Superior temporal gyrus (tissue), 1 donor: ENCODE measurements at regions not wholly inside any gene's neighbourhood (a gene's known extent, or its start where the extent isn't known, plus 50 kb on each side); places are given as distances from the start of the nearest gene placed in this dataset.

Experiments
- DNase-seq: peaks from one replicate; pipeline ENCODE4 v3.0.0-alpha.2; 2016; ENCODE audit errors: extremely low spot score

DNA sequence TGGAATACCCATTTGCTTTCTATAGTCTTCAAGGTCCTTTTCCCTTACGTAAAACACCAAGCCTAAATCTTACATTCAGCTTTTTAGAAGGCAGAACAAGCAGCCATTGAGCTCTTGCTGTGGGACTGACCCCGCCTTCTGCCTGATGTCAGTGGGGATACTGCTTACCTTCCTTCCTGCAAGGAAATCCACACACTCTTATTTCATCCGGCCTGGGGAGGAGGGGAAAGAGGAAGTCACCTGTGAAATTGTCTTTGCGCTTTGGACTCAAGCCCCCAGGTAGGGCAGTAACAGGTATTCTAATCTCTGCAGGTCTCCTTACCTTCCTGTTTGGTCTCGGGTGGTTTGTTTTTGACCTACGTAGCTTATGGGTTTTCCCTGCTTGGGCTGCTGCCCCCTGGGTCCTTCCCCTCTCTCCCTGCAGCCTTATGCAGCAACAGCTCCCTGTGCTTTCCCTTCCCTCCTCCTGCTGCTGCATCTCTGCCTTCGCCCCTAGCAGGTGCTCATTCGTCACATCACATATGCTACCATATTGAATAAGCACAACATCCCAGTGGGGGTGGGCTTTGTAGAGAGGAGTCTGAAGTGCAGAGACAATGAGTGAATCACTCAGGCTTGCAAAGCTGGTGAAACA is 402.5 kb upstream of the TRIB2 start:
- no peak for DNase-seq

DNA sequence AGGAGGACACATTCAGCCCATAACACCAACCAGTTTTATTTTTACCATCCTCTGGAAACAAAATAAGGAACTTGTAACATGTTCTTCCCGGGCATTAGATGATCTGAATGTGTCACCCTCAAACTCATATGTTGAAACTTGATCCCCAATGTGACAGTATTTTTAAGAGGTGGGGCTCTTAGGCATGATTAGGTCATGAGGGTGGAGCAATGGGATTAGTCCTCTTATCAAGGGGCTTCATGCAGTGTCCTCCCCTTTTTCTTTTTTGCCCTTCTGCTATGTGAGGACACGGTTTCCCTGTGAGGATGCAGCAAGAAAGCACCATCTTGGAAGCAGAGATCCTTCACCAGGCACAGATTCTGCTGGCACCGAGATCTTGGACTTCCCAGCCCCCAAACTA is 401.5 kb upstream of the TRIB2 start:
- DNase-seq = no peak

DNA sequence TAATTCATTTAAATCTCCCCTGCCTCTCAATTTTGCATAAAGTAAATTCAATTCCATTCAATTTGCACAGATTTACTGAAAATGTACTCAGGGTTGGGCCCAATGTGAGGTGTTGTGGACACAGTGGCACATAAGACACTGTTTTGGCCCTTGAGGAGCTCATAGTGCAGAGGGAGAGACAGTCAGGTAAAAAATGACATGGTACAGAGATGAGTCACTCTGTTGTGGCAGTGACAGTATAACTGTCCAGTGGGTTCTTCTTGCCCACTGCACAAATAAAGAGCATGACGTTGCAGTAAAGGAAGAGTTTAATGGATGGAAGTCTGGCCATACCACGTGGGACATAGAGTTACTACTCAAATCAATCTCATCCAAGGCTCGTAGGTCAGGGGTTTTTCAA is 400.3 kb upstream of the TRIB2 start:
- no peak for DNase-seq

DNA sequence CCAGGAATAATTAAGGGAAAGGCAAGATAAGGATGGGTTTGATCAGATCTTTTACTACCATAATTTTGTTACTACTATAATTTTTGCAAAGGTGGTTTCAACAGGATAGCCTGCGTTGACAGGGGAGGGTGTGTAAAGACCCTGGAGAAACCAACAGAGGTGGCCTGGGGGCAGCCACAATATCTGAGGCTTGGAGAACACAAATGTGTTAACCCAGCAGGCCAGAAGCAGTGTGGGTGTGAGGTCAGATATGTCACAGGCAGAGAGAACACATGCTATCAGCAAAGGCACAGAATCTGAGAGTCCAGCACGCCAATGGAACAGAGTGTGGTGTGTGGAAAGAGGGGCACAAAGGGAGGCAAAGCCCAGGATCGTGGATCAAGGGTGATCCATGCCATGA is 399.4 kb upstream of the TRIB2 start:
- no peak for DNase-seq

DNA sequence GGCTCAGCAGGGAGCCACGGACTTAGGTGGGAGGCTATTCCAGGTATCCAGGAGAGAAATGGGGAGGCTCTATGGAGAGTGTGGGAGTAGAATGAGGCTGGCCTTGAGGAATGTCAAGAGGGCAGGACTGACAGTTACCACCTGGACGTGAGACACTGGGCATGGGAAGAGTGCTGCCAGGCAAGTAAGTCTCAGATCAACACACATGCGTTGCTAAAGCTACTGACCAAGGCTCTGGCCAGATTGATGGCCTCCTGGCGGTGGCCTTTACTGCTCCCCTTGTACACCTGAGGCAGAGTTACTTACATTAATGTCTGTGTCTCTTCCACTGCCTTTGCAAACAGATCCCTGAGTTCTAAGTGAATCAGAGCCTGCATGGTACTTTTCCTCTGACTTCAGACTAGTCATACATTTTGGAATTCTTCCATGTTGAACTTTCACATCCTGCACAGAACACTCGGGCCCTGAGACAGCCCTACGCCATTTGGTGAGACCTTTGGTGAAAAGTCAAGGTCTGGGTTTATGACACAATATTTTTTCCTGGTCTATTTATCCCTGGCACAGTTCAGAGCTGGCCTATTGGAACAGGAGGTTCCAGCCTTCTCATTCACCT is 398.8 kb upstream of the TRIB2 start:
- peak; percentile 16 for DNase-seq

DNA sequence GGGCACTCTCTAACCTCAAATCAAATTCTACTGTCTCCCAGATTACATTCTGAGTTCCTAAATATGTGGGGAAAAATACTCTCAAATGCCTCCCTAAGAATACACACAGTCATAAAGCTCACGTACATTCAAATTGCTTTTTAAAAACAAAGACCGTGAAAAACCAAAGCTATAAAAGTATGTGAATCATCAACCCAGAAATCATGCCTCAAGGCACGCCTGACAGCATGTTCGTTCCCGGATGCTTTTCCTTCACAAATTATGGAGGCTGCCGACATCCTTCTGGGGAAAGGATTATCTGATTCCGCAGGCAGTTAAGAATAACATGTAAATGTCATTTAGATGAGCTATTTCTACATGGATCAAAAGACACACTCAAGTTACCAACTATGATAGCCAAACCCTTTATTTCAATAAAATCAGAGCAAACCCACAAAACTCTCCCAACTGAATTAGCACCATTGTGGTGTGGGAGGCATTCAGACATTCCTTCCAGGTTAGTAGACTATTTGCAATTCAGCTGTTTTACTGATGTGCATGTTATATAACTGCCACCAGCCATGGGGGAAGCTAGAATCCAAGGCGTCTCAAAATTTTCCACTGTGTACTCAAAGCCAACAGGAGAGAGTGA is 398.2 kb upstream of the TRIB2 start:
- DNase-seq = peak; percentile 76

DNA sequence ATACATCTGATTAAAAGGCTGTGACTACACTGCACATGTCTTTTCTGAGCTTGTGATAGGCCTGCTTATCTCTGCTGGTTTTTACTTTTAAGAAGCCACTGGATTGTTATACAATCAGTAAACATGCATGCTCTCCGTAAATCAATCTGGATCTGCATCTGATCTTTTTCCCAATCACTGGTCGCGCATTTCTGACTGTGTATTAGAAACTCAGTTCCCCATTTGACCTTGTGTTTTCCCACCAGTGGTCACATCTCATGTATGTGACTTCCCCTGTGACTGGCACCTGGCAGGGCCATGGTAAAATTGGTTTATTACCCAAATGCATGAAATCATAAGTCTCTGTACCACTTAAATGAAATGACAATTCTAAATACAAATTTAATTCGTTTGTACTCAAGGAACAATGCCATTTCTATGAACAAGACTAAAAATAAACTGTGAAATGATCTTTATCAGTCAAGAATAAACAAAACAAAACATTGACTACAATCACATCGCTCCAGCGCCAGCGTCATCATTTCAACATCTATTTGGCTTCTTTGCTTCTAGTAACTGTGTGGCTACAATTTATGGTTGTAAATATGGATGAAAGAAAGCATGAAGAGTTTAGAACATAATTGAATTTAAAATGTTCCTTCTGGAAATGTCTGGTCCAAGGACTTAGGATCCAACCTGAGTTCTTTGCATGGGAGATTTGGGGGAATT is 396.6 kb upstream of the TRIB2 start:
- peak; percentile 11 for DNase-seq

DNA sequence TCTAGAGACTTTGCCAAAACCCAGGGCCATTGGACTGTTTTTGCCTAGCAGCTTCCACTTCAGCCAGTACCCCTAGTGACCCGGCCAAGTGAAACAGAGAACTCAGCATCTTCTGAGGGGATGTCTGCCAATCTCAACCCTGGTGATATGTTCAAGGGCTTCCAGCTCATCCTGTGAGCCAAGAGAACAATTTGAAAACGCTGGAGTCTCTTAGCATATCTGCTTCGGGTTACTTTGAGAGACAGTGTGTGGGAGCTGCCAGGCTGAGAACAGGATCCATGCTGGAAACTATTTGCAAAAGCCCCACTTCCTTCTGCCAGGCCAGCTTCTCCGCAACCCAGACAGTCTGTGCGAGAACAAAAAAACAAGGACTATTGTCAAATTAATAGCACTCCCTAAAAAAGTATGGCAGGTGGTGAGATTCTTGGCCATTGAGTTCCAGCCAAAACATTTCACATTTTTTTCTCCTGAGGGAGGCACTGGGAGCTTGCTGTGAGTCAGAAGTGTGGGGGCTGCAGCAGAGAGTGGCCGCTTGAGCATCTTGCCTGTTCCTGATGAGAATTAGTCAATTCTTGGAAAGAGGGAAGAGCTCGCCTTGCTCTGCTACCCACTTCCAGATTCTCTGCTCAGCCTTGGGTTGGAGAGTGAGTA is 395.6 kb upstream of the TRIB2 start:
- DNase-seq = peak; percentile 63

DNA sequence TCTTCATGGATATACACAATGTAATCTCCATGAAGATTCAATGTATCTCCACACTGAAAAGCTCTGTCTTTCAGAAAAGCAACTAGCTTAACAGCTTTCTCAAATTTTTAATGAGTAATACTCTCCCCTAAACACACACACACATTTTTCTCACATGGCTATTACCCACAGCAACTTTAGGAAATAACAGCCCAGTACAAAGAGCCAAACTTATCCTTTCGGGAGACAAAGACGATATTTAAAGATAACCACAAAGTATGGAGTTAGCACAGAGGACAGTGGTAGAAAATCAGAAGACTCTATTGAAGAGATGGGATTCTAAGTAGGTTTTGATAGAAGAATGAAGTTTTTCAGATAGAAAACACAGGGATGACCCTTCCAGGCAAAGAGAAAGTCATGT is 394.9 kb upstream of the TRIB2 start:
- no peak for DNase-seq

DNA sequence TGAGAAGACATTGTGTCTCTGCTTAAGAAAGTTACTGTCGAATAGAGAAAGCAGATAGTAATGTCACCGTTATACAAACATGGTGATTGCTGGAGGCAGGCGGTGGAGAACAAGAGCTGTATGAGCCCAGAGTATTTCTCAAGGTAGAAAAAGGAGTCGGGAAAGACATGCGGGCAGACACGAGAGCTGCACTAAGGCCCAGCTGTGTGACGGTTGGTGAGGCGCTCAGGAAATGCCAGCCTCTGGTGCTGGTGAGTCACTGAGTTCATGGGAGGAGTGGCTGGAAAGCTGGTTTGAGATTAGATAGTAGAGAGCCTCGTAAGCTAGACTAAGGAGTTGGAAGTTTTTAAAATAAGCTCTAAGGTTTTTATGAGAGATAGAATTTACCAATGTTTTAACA is 390.9 kb upstream of the TRIB2 start:
- DNase-seq = no peak

DNA sequence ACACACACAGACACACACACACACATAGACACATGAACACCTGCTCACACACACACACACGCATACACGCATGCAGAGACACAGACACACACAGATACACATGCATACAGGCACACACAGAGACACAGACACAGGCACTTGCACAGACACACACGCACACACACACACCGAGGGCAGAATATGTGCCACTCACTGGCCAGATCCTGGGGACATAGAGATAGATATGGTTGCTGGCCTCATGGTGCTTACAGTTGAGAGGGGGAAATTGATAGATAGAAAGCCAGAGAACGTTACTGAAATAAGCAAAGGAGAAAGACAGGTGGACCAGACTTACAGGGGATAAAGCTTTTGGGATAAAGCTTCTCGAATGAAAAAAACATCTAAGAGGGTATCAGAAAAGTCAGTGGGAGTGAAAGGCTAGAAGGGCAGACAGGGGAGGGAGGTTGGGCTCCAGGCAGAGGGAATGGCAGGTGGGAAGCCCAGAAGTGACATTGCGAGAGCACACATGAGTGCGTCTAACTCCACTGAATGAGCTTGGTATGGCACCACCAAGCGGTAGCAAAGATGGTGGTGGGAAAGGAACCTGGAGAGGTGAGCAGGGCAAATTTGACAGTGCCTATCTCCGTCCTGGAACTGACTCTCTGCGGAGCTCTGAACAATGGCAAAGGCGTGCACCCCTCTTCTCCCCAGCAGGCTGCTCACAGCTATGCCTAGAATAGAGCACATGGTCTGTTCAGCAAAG is 390.1 kb upstream of the TRIB2 start:
- DNase-seq = no peak

DNA sequence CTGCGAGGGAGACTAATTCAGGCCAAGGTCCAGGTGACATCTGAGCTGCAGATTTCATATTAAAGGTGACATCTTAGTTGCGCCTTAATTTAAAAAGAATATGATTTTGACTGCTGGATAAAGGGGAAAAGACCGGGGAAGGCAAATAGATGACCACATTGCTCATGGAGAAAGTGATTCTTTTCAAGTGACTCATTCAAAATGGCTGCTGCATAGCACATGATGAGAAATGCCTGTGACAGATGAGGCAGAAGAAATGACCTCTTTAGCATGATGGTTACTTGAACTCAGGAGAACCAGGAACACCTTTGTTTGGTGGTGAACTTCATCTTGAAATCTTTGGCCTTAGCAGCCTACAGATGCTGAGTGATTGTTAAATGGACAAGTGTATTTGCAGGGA is 385.8 kb upstream of the TRIB2 start:
- no peak for DNase-seq

DNA sequence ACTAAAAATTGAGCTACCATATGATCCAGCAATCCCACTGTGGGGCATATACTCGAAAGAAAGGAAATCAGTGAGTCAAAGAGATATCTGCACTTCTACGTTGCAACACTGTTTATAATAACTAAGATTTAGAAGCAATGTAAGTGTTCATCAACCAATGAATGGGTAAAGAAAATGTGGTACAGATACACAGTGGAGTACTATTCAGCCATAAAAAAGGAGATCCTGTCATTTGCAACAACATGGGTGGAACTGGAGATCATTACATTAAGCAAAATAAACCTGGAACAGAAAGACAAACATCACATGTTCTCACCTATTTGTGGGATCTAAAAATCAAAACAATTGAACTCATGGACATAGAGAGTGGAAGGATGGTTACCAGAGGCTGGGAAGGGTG is 385.0 kb upstream of the TRIB2 start:
- no peak for DNase-seq

DNA sequence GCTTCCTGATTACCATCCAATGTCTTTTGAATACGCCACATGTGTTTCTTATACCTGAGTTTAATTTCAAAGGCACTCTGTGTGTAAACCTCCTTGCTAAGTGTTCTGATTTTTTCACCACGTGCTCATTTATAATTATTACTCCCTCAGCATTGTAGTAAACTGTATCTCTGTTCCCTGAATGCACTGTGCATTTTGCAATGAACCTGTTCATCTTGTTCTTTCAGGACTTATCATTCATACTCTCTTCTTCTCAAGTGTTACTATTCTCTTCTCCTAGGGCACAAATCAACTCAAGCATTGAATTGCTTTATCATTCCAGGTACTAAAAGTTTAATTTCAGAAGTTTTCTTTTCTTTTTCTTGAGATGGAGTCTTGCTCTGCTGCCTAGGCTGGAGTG is 383.4 kb upstream of the TRIB2 start:
- DNase-seq = no peak

DNA sequence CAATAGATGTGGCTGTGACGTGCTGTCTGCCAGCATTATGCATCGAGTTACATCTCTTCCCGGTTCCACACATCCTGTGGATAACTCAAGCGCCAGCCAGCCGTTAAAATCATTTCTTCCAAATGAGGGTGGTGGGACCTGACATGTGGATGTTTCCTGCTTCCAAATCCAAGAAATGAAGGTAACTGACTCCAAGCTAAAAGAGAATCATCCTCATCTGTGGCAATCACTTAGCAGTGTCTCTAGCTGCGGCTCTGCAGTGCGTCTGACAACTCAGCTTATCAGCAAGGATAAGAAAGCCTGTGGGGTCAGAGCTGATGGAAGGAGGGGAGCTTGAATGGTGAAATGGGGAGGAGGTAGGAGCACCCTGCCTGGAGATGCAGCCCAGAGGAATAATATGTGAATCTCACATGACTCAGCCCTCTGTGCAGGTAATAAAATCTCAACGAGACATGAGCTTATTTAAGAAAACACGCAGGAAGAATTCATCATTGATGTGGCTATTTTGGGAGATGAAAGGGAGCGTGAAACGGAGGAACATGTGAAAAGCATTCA is 382.2 kb upstream of the TRIB2 start:
- peak; percentile 31 for DNase-seq

DNA sequence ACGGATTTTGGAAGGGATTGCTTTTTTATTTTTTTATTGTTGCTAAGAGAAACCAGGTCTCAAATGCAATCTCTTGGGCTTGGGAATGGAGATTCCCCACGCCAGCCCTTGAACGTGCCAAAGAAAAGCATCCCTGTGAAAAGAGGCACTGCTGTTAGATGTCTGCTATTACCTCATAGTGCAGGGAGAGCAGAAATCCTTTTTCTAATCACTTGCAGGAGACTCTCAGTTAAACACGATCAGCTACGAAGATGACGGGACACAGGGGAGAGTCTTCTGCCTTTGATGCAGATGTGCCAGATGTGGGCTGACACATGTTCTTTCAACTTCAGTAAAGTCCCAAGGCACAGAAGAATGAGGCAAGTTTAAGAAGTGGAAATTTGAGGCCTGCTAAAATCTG is 381.6 kb upstream of the TRIB2 start:
- DNase-seq = no peak

DNA sequence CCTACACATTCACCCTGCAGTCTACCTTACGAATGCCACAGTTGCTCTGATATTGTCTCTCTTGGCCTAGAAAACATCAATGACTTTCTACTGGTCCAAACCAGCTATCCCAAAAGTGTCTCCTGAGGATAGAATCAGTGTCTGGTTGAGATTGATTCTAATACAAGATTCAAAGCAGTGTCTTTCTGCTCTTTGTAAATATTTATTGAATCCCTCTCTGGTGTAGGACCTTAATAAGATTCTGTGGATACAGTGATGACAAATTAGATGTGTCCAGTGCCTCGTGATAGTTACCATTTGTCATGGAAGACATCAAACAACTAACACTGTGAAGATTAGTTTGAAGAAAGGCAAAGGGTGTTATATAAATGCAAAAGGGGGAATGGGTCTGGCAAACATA is 380.7 kb upstream of the TRIB2 start:
- DNase-seq = no peak

DNA sequence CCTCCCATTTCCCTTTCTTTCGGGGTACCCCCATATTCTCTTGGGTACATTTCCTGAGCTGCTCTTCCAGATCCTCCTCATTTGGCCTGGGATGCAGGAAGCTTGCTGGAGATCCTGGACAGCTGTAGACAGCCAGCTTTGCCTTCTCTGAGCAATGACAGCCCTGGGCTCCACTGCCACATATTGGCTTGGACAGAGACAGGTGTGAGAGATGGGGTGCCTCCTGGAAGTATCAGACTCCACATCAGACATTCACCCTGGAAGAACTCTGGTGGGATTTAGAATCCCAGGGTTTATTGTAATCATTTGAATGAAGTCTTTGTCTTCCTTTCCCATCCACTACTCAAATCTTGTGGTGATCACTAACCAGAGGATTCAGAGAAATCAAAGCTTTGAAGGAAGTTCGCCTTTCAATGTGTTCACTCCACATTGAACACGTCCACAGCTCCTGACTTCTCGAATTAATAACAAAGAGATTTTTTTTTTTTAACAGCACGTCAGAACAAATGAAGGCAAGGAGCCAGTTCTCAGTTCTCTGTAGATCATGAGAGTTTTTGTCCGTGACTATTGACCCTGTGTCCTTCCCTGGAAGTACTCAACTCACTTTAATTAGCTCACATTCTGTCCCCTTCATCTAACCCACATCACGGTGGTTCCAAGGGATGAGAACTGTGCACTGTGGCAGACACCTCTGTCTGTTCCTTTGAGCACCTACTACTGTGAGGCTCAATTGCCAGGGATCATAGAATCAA is 377.6 kb upstream of the TRIB2 start:
- no peak for DNase-seq

DNA sequence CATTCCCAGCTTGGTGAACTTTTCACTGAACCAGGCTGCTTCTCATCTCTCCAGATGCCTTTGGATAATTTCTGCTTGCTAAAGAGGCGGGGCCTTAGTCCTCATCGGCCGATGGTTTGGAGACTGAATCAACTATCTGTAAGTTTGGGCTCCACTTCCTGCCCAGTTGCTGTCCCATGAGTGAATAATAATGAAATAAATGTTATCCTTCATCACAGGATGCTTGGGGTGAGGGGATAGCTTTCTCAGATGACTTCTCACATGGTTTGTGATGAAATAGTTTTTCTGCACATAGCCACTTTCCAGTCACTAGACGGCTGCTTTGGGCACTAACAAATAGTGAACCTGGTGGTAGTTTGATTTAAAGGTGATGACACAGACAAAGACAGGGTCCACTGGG is 376.6 kb upstream of the TRIB2 start:
- DNase-seq = no peak

DNA sequence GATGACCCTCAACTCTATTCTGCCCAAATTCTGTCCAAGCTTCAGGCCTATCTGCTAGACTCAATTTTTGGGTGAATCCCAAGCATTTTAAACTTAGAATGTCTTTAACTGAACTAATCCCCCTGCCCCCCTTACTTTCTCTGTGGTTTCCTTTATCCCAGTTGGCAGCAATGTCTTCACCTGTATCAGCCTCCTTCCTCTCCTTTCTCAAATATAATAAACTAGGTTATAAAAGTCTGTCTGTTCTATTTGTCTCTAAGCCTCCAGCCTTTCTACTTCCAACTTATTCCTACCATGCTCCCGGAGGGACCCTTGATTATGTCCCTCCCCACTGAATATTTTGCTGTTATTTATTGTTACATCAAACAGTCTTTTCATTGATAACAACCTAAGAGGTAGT is 375.5 kb upstream of the TRIB2 start:
- no peak for DNase-seq

DNA sequence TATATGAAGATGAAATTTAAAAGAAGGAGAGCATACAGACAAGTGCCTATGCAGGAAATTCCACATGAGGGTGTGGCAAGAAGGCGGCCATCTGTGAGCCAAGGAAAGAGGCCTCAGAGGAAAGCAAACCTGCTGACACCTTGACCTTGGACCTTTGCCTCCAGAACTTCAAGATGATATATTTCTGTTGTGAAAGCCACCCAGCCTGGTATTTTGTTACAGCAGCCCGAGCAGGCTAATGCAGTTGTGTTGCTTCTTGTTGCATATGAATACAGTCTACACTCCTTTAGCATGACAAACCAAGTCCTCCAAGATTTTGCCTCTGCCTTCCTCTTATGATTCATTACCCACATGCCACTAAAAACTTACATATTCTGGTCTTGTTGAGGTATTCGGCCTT is 374.8 kb upstream of the TRIB2 start:
- no peak for DNase-seq
